GM18526 (cell line): ENCODE measurements at regions not wholly inside any gene's neighbourhood (a gene's known extent, or its start where the extent isn't known, plus 50 kb on each side); places are given as distances from the start of the nearest gene placed in this dataset.

Experiments
- POLR2A ChIP-seq: IDR thresholded peaks from 3 replicates; pipeline ENCODE4 v1.6.1; 2011; ENCODE audit not compliant: insufficient read length; ENCODE audit errors: extremely low read depth

- TF ChIP-seq POLR2A: no peak
These were observed 349.4 kb upstream of the JARID2 start for GRCh38 chr6:14896475-14896874.

GRCh38 chr6:14897831-14898230 is 348.0 kb upstream of the JARID2 start:
- TF ChIP-seq POLR2A: no peak

GRCh38 chr6:14900919-14901318 is 344.9 kb upstream of the JARID2 start:
- no peak for TF ChIP-seq POLR2A

- no peak for TF ChIP-seq POLR2A
These were observed 342.5 kb upstream of the JARID2 start for GRCh38 chr6:14903176-14904038.

DNA sequence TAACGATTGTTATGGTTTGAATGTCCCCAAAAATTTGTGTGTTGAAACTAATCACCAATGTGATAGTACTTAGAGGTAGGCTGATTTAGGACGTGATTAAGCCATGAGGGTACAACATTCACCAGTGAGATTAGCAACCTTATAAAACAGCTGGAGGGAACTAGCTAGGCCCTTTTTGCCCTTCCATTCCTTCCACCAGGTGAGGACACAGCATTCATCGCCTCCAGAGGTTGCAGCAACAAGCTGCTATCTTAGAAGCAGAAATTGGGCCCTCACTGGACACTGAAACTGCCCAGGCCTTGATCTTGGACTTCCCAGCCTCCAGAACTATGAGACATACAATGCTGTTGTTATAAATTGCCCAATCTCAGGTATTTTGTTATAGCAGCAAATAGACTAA is 340.7 kb upstream of the JARID2 start:
- no peak for TF ChIP-seq POLR2A

- TF ChIP-seq POLR2A: no peak
These were observed 339.2 kb upstream of the JARID2 start for GRCh38 chr6:14906621-14907020.

DNA sequence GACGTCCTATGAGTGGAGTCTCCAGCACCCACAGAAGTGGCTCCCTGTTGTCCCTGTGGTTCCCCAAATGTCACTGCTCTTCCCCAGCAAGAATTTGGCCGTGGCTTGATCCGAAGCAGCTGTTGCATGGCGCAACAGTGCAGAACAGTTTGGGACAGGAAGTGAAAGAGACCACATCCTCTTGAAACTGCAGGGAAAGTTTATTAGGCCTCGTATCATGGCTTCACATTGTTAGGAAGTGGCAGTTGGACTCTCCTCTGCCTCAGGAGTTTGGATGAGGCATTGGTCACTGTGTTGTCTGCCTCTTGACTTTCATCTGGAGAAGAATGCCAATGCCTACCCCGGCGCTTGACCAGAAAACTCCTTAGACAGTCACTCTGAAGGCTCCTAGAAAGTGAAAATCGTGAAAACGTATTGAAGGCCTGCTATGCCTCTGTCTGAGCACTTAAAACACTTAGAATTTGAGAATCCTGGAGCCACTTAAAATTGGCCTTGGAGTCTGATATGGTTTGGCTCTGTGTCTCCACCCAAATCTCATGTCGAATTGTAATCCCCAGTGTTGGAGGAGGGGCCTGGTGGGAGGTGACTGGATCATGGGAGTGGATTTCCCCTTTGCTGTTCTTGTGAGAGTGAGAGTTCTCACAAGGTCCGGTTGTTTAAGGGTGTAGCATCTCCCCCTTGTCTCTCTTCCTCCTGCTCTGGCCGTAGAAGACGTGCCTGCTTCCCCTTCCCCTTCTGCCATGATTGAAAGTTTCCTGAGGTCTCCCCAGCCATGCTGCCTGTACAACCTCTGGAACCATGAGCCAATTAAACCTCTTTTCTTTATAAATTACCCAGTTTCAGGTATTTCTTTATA is 334.9 kb upstream of the JARID2 start:
- TF ChIP-seq POLR2A: no peak

- TF ChIP-seq POLR2A: no peak
These were observed 333.6 kb upstream of the JARID2 start for GRCh38 chr6:14912226-14912625.

- TF ChIP-seq POLR2A: no peak
These were observed 333.2 kb upstream of the JARID2 start for GRCh38 chr6:14912706-14913105.

- no peak for TF ChIP-seq POLR2A
These were observed 331.9 kb upstream of the JARID2 start for GRCh38 chr6:14913931-14914330.

DNA sequence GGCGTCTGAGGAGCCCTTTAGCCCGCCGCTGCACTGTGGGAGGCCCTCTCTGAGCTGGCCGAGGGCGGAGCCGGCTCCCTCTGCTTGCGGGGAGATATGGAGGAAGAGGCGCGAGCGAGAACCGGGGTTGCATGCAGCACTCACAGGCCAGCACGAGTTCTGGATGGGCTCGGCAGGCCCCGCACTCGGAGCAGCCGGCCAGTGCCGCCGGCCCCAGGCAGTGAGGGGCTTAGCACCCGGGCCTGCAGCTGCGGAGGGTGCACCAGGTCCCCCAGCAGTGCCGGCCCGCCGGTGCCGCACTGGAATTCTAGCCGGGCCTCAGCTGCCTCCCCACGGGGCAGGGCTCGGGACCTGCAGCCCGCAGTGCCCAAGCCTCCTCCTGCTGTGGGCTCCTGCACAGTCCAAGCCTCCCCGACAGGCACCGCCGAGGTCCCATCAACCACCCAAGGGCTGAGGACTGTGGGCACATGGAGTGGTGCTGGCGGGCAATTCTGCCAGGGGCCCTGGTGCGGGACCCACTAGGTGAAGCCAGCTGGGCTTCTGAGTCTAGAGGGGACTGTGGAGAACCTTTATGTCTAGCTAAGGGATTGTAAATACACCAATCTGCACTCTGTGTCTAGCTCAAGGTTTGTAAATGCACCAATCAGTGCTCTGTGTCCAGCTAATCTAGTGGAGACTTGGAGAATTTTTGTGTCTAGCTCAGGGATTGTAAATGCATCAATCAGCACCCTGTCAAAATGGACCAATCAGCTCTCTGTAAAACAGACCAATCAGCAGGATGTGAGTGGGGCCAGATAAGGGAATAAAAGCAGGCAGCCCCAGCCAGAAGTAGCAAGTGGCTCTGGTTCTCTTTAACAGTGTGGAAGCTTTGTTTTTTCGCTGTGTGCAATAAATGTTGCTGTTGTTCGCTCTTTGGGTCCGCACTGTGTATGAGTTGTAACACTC is 329.7 kb upstream of the JARID2 start:
- TF ChIP-seq POLR2A: no peak

DNA sequence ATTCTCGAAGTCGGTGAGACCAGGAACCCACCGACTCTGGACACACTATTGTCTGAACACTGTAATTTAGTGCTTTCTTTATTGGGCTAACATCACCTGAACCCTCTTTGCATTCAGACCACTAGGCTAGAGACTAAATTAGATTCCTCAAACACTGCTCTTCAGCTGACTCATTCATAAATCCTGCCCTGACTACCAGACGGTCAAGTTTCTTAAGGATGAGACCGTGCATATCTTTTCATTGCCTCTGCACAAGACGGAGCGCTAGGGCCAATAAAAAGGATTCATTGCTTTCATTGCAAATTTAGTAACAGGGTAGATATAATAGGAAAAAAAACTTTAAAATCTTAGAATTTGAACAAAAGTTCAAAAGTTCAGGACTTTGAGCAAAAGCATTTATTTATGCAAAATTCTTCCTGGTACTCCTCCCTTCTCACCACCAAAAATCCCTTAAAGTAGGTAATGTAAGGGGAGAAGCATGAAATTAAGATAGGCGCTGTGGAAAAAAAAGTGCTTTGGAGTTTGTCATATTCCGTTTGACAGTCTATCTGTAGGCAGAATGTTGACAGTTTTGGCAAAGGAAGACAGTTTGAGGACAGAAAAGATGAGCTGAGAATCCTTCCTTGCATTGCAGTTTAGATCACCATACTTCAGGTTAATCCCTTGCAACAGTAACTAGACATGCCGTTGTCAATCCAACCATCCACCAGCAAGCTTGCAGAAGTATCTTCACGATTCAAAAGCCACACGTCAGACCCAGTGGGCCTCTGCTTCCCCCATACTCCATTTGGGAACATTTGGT is 328.6 kb upstream of the JARID2 start:
- TF ChIP-seq POLR2A: no peak

DNA sequence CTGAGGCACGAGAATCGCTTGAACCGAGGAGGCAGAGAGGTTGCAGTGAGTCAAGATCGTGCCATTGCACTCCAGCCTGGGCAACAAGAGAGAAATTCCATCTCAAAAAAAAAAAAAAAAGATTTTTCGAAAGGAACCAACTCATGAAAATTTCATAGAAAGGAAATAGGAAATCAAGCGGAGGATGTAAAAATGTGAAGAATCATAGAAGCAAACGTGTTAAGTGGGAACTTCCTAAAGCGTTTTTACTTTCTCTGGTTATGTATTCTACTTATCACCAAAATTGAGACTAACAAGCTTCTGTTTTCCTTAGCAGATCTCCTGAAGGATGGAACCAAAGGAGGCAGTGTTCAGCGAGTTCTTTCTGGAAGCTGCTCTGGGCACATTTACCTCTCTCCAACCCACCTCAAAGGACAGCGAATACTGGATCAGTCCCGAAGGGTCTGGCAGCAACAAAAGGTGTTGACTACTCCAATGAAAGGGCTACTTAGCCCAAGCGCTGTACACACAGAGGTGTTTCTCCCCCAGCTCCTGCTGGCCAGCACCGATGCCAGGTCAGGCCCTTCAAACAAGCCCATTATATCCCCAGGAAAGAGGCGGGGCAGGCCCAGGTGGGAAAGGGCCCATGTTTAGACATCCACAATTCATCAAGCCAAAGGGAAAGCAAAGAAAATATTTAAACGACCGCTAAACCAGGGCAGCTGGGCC is 327.5 kb upstream of the JARID2 start:
- TF ChIP-seq POLR2A: no peak

- TF ChIP-seq POLR2A: no peak
These were observed 326.7 kb upstream of the JARID2 start for GRCh38 chr6:14919038-14919670.

GRCh38 chr6:14920276-14920675 is 325.6 kb upstream of the JARID2 start:
- TF ChIP-seq POLR2A: no peak
